ENCODE measurements at regions not wholly inside any gene's neighbourhood (a gene's known extent, or its start where the extent isn't known, plus 50 kb on each side); places are given as distances from the start of the nearest gene placed in this dataset.
A peak's percentile ranks its signal among the peaks of the same experiment; 100 is the strongest.

GRCh38 chr16:64450177-64450576 lies 671.7 kb downstream of the CDH11 start:
- DNase-seq = no peak

GRCh38 chr16:64449506-64449905 lies 672.4 kb downstream of the CDH11 start:
- no peak for DNase-seq

- DNase-seq = no peak
Measured at GRCh38 chr16:64445649-64446048, 676.2 kb downstream of the CDH11 start.

- no peak for DNase-seq
Measured at GRCh38 chr16:64445245-64445644, 676.6 kb downstream of the CDH11 start.

- no peak for DNase-seq
Measured at GRCh38 chr16:64440421-64440831, 681.4 kb downstream of the CDH11 start.

GRCh38 chr16:64440005-64440404 lies 681.9 kb downstream of the CDH11 start:
- no peak for DNase-seq

- DNase-seq = peak in 1 of 2 experiments; percentile 34
Measured at GRCh38 chr16:64437706-64438324, 684.0 kb downstream of the CDH11 start.

- peak; percentile 92 to 95 for DNase-seq
Measured at GRCh38 chr16:64434526-64435069, 687.3 kb downstream of the CDH11 start.

- peak; percentile 75 to 90 for DNase-seq
Measured at GRCh38 chr16:64428463-64429113, 693.3 kb downstream of the CDH11 start.

- no peak for DNase-seq
Measured at GRCh38 chr16:64426131-64426666, 695.7 kb downstream of the CDH11 start.

GRCh38 chr16:64425381-64425780 lies 696.5 kb downstream of the CDH11 start:
- no peak for DNase-seq

GRCh38 chr16:64422259-64422658 lies 699.6 kb downstream of the CDH11 start:
- DNase-seq = no peak

- DNase-seq = no peak
Measured at GRCh38 chr16:64421515-64421914, 700.3 kb downstream of the CDH11 start.

GRCh38 chr16:64419832-64420231 lies 702.0 kb downstream of the CDH11 start:
- no peak for DNase-seq

GRCh38 chr16:64417711-64418227 lies 704.1 kb downstream of the CDH11 start:
- DNase-seq = no peak

GRCh38 chr16:64416216-64417005 lies 705.5 kb downstream of the CDH11 start:
- peak; percentile 56 to 92 for DNase-seq

GRCh38 chr16:64412578-64413280 lies 709.1 kb downstream of the CDH11 start:
- no peak for DNase-seq

GRCh38 chr16:64410306-64410705 lies 711.6 kb downstream of the CDH11 start:
- no peak for DNase-seq

GRCh38 chr16:64409783-64410210 lies 712.1 kb downstream of the CDH11 start:
- no peak for DNase-seq

- DNase-seq = peak in 1 of 2 experiments; percentile 24
Measured at GRCh38 chr16:64408699-64409098, 713.2 kb downstream of the CDH11 start.

GRCh38 chr16:64406770-64407181 lies 715.1 kb downstream of the CDH11 start:
- peak; percentile 96 to 99 for DNase-seq

- no peak for DNase-seq
Measured at GRCh38 chr16:64403352-64403751, 718.5 kb downstream of the CDH11 start.
